ENCODE measurements at regions not wholly inside any gene's neighbourhood (a gene's known extent, or its start where the extent isn't known, plus 50 kb on each side); places are given as distances from the start of the nearest gene placed in this dataset.

DNA sequence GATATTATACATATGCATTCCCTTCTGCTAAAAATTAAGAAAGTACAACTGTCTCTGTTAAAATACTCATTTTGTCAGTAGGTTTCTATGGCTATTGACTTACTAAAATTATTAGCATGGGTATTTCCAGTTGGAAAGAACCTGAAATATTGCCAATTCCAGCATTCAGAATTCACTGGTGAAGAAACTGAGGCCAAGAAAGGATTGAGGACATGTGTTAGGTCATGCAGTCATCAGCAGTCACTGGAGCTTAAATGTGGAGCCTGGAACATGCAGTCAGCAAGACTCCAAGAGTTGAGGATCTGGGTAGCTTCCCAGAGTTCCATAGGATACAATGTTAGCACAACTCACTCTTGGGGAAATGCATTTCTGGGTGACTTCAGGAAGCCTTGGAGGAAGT is 1335.6 kb downstream of the AACS start:
- TF ChIP-seq GATA2 (IDR thresholded peaks at IDR 0.05; ENCODE audit: low read depth, low read length) (no peak), GATA3 (IDR thresholded peaks at IDR 0.05; ENCODE audit: low read depth, low read length) (no peak)

Measured in SH-SY5Y (cell line).